Suppressor macrophage (primary cell): ENCODE measurements at regions not wholly inside any gene's neighbourhood (a gene's known extent, or its start where the extent isn't known, plus 50 kb on each side); places are given as distances from the start of the nearest gene placed in this dataset.
"Not testable (repeated sequence)": the region's sequence is repeated elsewhere in the genome, so short reads cannot be mapped to it uniquely, and the experiment has no call there.

ENCODE experiments used
- DNase-seq, 4 experiments: peaks; one replicate each; pipeline ENCODE4 v3.0.0-alpha.2; 2020 to 2022

GRCh38 chr2:14480120-14480519 is 152.4 kb upstream of the LRATD1 start:
- DNase-seq: no peak

DNA sequence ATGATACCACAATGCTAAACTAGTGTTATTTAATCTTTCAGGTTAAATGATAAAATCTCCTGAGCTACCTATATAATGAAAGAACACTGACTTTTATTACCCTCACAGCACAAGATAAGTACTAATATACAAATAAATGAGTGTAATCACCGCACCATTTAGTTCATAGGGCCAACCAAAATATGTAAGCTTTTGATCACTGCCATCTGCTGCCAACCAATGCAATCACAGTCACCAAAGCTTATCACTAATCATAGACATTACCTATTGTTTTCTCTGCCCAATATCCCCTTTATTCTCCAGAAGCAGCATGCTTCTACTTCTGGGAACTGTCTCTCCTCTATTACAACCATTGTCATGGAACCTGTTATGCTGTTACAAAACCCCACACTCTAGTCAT is 151.6 kb upstream of the LRATD1 start:
- no peak for DNase-seq

DNA sequence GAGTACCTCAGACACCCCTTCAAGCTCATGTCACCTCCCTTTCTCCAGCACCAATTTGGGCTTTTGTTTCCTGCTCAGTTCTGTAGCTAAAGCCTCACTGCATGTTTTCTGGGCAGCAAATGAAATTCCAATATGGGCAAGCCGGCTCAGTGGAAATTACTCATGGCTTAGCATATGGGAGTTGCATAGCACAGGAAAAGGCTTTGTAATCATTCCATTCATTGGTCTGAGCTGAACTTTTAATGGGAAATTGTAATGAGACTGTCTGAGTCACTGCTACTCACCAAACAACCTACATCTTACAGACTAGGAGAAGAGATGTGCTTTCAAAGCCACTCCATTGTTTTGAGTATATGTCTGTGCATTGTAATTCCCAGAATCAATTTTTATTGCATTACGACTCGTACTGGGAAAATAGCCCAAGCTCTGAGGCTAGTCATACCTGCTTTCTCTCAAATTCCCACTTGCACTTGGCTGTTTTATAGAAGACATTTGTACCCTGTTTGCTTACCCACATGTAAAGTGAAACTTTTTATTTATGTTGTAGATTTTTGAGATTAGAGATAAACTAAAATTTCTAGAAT is 139.5 kb upstream of the LRATD1 start:
- DNase-seq: no peak

GRCh38 chr2:14494759-14495158 is 137.8 kb upstream of the LRATD1 start:
- DNase-seq: no peak

GRCh38 chr2:14501061-14501460 is 131.5 kb upstream of the LRATD1 start:
- no peak for DNase-seq

DNA sequence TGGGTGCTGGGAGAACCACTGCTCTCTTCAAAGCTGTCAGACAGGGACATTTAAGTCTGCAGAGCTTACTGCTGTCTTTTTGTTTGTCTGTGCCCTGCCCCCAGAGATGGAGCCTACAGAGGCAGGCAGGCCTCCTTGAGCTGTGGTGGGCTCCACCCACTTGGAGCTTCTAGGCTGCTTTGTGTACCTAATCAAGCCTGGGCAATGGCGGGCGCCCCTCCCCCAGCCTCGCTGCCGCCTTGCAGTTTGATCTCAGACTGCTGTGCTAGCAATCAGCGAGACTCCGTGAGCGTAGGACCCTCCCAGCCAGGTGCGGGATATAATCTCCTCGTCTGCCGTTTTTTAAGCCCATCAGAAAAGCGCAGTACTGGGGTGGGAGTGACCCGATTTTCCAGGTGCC is 125.6 kb upstream of the LRATD1 start:
- not testable (repeated sequence) for DNase-seq

DNA sequence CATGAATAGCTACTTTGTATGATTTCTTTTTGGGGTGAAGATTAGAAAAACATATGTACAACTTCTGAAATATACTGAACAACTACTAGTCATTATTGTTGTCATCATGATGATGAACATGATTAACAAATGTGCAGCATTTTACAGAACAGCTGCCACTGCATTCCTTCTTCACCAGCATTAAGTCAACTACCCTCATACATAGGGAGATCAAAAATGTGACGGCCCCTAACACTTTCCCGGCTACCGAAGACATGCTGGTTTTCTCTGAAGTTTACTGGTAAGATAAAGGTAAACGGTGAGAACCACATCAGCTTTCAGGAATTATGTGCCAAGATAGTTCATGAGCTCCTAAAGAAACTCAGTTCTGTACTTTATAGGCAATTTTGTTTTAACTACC is 121.0 kb upstream of the LRATD1 start:
- DNase-seq: no peak

- no peak for DNase-seq
Observed at GRCh38 chr2:14513903-14514302, 118.6 kb upstream of the LRATD1 start.

GRCh38 chr2:14516844-14517243 is 115.7 kb upstream of the LRATD1 start:
- DNase-seq: no peak

DNA sequence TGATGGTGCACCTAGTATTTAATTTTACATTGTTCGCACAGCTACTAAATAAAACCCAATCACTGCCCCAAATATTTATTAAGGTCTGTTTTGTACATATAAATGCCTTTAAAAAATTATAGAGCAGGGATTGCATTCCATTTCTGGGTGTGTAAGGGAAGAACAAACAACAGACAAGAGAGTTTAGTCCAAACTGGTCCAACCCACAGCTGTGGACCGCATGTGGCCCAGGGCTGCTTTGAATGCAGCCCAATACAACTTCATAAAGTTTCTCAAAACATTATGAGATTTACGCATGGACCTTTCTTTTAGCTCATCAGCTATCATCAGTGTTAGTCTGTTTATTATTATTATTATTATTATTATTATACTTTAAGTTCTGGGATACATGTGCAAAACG is 114.8 kb upstream of the LRATD1 start:
- no peak for DNase-seq

GRCh38 chr2:14520385-14520945 is 112.1 kb upstream of the LRATD1 start:
- no peak for DNase-seq

- no peak for DNase-seq
Observed at GRCh38 chr2:14524041-14524802, 108.3 kb upstream of the LRATD1 start.

DNA sequence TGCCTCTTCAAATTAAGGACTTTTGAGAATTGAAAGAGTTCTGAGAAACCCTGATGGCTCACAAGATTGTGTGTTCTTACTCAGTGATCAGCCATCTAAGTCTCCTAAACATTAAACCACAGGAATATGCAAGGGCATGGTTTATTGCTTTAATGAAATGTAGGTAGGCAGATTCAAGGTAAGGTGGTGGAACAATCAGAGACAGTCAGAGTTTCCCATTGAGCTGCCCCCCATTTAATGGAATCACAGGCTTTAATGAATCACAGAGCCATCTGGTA is 107.8 kb upstream of the LRATD1 start:
- no peak for DNase-seq

- DNase-seq: no peak
Observed at GRCh38 chr2:14530506-14530905, 102.0 kb upstream of the LRATD1 start.

- DNase-seq: no peak
Observed at GRCh38 chr2:14533131-14533757, 99.3 kb upstream of the LRATD1 start.

- DNase-seq: no peak
Observed at GRCh38 chr2:14535156-14535555, 97.4 kb upstream of the LRATD1 start.

DNA sequence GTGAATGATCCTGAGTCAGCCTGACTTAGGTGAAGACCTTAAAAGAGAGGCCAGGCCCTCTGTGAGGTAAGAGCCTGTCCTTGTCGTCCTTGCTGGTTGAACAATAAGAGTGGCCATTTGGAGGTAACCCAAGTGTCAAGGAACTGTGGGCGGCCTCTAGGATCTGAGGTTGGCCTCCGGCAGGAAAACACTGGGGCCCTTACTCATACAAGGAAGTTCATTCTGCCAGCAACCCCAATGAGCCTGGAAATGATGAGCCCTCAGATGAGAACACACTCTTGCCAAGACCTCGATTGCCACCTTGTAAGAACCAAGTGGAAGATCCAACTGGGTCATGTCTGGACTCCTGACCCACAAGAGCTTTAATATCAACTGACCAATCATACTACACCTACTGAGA is 95.5 kb upstream of the LRATD1 start:
- no peak for DNase-seq

DNA sequence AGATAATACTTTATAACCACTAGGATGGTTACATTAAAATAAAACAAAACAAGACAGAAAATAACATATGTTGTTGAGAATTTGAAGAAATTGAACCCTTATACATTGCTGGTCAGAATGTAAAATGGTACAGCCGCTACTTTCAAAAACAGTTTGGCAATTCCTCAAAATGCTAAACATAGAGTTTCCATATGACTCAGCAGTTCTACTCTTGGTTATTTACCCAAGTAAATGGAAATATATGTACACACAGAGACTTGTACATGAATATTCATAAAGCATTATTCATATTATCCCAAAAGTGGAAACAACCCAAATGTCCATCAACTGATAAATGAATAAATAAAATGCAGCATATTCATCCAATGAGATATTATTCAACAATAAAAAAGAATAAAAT is 92.5 kb upstream of the LRATD1 start:
- DNase-seq: no peak

DNA sequence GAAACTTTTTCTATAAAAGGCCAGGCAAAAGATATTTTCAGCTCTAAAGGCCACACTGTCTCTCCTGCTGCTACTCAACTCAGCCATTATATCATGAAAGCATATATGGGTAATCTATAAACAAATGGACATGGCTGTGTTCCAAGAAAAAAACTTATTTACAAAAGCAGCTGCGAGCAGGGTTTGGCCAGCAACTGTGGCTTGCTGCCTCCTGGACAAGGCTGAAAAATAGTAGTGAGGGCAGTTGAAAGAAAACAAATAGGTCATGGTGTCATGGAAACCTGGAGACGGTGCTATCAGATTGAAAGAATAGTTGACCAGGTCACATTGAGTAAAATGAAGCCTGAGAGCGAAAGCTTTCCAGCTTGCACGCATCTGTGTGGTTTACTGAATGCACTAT is 89.2 kb upstream of the LRATD1 start:
- no peak for DNase-seq

DNA sequence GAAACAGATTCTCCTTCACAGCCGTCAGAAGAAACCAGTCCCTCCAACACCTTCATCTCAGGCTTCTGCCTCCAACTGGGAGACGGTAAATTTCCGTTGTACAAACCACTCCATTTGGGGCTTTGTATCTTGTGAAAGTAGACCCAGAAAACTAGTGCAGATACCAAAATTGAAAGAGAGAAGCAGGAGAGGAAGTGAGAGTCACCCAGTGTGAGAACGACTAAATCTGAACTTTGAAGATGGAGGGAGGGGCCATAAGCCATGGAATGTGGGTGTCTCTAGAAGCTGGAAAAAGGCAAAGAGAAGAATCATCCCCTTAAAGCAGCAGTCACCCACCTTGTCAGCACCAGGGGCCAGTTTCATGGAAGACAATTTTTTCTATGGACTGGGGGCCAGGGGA is 88.3 kb upstream of the LRATD1 start:
- DNase-seq: no peak

GRCh38 chr2:14547830-14548229 is 84.7 kb upstream of the LRATD1 start:
- DNase-seq: no peak

DNA sequence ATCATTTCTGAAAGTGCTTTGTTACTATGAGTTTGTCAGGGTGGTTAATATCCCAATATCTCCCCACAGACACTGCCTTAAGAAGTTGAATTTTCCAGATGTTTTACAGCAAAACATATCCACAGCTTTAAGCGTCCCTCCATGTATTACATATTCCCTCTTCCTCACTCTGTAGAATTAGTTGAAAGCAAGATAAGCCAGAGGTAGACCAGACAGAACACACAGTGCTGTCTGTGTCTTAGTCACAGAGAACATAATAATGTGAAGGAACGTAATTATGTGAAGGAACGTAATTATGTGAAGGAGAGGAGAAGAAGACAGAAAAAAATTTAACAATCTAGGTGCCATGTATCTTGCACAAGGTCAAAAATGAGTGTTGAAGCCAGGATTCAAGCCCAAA is 81.9 kb upstream of the LRATD1 start:
- DNase-seq: no peak

DNA sequence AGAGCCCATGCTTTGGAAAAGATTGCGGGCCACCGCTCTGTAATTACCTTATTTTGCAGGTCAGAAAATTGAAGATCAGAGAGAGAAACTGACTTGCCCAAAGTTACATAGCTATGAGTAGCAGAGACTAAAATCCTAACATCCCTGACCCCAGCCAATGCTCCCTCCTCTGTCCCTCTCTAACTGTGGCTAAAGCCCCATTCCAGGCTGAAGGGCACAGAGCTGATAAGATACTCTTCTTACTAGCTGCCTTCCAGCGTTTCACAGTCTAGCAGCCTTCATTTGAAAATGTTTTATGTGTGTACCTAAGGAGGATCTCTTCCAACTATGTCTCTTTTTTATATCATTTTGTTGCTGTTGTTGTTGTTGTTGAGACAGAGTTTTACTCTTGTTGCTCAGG is 81.4 kb upstream of the LRATD1 start:
- DNase-seq: no peak

DNA sequence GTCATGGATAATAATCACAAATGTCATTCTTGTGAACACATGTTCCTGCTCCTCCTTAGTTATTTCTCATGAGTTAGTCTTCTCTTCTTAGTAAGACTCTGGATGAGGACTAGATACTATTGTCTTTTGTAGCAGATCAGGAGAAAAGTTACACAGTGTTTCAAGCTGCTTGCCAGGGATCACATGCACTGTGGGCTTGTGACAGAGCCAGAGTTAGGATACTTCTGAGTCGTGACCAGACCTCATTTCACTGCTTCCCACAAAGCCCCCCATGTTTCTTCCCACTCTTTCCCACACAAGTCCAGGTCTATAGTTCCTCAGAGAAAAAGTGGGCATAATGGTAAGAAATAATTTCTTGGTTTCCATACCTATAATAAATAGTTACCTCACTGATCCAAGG is 80.2 kb upstream of the LRATD1 start:
- DNase-seq: no peak
